T-helper 1 cell (primary cell): ENCODE measurements at regions not wholly inside any gene's neighbourhood (a gene's known extent, or its start where the extent isn't known, plus 50 kb on each side); places are given as distances from the start of the nearest gene placed in this dataset.
"Not testable (repeated sequence)": the region's sequence is repeated elsewhere in the genome, so short reads cannot be mapped to it uniquely, and the experiment has no call there.

ENCODE experiments used
- DNase-seq, 5 donors: peaks; one replicate each; pipeline ENCODE4 v3.0.0-alpha.2; 2012 to 2020

DNA sequence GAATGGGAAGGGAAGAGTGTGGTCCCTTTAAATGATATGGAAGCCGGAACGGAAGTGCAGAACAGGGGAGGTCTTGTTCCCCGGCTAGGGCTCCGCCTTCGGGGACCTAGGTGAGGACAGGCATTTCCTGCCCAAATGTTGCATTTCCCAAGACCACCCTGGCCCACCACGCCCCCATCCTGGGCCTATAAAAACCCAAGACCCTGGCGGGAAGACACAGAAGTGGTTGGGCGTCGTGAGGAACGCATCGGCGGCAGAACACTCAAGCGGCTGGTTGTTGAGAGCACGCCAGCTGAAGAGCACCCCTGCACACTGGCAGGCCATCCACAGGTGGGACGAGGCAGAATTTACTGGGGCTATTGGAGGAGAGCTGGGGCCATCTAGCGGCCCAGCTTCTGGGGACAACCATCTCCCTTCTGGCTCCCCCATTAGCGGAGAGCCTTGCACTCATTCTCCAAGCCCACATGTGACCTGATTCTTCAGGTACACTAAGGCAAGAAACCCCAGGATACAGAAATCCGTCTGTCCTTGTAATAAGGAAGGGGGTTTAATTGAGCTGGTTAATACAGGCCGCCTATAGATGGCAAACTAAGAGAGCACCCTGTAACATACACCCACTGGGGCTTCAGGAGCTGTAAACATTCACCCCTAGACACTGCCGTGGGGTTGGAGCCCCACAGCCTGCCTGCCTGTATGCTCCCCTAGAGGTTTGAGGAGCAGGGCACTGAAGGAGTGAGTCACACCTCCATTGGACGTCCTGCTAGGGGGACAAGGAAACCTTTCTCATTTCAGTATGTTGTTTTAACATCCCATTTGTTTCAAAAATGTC lies 1327.9 kb downstream of the BRINP3 start:
- DNase-seq: no peak

- DNase-seq: no peak
These were observed 1327.0 kb downstream of the BRINP3 start for GRCh38 chr1:189150624-189151023.

GRCh38 chr1:189151361-189151760 lies 1326.3 kb downstream of the BRINP3 start:
- DNase-seq: no peak

GRCh38 chr1:189152685-189153084 lies 1325.0 kb downstream of the BRINP3 start:
- DNase-seq: no peak

DNA sequence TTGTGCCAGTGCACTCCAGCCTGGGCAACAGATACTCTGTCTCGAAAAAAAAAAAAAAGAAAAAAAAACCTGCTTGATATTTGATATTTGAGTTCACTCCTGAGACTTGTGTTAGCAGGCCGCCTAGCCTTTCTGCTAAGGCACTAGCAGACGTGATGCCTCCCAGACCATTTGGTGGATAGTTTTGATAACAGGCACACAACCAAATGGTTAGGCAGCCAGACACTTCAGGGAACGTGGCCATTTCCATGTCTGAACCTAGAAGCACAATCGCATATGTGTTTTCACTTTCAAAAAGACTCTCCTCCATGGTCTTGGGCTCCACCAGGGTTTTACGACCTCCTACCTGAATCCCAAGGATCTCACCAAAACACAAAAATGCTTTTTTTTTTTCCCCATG lies 1319.5 kb downstream of the BRINP3 start:
- DNase-seq: no peak

DNA sequence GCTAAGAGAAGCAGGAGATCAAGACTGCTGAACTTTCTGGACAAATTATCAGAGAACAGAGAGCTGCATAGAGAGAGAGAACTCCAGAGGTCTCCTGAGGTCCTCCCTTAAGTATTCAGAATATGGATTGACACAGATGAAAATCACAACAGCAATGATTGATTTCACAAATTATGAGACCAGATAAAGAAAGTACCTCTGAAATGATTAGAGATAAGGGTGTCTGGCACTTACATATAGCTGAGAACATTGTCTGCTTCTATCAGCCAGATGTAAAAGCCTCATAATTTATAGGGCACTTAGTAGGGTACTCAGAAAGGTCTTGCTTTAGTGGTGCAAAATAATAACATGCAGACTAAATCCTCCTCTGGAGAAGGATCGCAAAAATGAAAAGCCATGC lies 1301.8 kb downstream of the BRINP3 start:
- no peak for DNase-seq

DNA sequence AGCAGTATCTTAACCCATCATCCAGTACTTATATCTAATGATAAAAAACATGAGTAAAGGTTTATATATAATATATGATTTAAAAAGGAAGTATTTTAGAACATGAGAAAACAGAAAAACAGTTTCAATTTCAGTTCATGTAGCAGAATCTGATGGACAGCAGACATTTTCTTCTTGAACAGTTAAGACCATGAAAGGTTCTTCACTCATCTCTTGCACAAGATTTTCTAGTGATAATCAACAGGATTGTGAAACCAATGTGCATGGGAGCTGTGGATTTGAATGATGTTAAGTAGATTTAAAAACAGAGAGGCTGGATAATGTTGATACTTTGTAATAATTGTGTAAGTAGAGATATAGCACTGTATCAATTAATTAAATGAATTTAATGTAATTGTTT lies 1297.6 kb downstream of the BRINP3 start:
- DNase-seq: no peak

DNA sequence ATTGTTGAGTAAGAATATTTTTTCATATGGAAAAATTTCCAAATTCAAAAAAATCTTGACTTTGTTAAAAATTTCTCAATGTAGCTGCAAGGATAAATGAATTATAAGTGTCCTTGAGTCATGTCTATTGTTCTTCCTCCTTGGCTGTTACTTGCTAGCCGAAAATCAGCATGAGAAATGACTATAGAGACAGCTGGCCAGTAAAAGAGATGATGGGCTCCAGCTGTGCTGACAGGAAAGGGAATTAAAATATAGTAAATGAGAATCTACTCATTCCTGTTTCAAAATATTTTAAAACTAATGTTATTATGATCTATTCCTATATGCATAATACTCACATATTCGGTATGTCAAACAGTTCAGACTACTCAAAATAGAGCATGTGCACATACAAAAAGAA lies 1292.6 kb downstream of the BRINP3 start:
- DNase-seq: no peak

DNA sequence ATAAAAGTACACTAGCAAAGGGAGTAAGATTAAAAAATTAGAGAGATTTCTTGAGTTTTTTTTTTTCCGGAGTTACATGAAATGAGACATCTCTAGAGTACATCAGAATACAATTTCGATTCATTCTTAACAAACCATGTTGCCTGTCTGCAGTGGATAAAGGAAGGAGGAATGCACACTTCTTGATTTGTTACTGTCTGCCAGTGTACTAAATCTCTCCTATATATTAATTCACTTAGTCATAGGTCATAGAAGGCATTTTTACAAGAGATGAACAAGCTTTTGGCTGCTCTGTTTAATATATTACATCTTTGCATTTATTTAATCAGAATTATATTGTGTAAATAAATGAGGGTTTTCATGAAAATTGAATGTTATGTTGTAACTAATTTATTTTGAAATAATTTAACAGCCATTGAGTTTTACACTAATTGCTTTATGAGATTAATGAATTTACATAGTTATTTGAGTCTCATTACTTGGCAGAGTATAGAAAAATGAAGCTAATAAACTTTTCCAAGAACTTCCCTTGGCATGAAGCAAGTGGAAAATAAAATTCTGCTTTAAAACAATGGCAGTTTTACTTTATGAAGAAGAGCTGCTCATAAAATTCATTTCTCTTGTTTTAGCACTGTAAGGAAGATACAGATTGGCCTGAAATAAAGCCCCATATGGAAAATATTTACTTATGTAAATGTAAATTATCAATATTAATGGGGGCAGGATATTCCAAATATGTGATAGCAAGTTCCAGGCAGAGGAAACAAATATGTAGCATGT lies 1284.7 kb downstream of the BRINP3 start:
- no peak for DNase-seq

DNA sequence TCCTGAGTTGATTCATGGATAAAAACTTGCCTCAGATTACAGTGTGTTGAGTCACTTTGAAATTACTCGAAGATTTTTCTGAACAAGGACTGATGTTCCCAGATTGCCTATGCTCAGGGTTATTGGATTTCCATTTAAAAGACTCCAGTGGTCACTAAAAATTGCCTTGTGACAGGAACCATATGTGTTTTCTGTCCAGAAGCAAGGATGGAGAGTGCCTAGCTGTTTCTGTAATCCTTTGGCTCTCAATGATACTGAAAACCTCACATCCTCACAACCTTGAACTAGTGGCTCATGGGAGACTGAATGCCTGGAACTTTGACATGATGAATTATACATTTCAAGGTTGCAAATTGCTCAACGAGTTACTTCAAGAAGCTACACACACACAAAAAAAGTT lies 1271.8 kb downstream of the BRINP3 start:
- no peak for DNase-seq

DNA sequence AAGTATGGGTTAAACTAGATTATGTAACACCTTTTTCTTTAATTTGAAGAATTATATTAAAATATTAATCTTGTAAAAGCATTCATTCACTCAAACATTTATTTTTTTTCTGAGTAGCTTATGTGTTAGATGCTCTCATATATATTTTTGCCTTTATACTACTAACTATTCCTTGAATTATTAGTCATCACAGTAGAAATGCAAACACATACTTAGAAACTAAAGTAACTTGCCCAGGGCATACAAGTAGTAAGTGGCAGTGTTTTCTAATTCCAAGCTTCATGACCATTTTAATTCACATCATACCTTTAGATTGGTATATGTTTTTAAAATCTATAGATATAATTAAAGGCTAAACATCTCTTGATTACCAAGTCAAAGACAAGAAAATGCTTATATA lies 1271.0 kb downstream of the BRINP3 start:
- DNase-seq: no peak

- DNase-seq: no peak
These were observed 1265.9 kb downstream of the BRINP3 start for GRCh38 chr1:189211742-189212141.

DNA sequence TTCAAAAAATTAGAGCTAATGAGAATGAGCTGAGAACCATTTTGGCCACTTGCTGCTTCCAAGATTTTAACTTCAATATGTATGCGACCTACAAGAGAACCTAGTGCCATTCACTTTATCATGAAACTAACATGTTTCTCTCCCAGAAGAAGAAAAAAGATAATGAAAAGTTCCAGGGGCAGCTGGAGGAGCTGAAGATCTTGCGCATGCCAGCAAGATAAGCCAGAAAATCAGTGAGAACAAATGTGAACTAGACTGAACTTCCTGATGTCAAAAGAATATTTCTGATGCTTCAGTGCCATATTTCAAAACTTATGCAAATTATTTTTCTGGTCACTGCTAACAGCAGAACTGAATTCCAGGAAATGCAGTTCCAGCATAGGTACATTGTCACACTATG lies 1265.1 kb downstream of the BRINP3 start:
- DNase-seq: no peak

GRCh38 chr1:189216886-189217285 lies 1260.8 kb downstream of the BRINP3 start:
- no peak for DNase-seq

- no peak for DNase-seq
These were observed 1260.0 kb downstream of the BRINP3 start for GRCh38 chr1:189217646-189218045.

DNA sequence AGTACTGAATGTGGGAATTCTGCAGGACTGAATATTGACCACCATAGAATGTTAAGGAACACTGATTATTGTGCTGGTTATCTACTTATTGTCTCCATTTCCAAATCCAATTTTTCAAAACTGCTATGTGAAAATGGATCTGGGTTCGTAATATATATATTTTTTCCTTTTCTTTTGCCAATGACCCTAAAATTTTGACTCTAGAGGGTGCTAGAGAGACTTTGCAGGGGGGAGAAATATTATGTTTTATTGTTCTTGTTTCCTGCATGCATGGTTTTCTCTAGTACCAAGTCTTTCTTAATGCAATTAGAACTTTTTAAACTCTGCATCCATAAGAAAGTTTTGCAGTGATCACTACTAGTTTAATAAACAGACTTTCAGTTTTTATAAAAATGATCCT lies 1256.9 kb downstream of the BRINP3 start:
- DNase-seq: no peak

DNA sequence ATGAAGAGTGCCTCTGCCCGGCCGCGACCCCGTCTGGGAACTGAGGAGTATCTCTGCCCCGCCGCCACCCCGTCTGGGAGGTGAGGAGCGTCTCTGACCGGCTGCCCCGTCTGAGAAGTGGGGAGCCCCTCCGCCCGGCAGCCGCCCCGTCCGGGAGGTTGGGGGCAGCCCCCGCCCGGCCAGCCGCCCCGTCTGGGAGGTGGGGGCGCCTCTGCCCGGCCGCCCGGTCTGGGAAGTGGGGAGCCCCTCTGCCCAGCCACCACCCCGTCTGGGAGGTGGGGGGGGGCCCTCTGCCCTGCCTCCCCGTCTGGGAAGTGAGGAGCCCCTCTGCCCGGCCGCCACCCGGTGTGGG lies 1251.9 kb downstream of the BRINP3 start:
- DNase-seq: not testable (repeated sequence)

DNA sequence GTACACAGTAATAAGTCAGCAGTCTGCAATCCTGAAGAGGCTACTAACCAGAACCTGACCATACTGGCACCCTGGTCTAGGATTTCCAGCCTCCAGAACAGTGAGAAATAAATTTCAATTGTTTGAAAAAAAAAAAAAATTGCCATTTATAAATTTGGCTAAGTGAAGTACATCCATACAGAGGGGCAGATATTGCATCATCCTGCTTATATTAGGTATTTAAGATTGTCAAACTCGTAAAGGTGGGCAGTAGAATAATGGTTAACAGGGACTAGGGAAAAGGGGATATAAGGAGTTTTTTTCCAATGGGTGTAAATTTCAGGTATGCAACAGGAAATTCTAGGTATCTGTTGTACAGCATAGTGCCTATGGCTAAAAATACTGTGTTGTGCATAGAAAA lies 1250.9 kb downstream of the BRINP3 start:
- no peak for DNase-seq

- DNase-seq: no peak
These were observed 1240.7 kb downstream of the BRINP3 start for GRCh38 chr1:189237008-189237407.

GRCh38 chr1:189253601-189254350 lies 1223.9 kb downstream of the BRINP3 start:
- DNase-seq: no peak

GRCh38 chr1:189261128-189261527 lies 1216.5 kb downstream of the BRINP3 start:
- not testable (repeated sequence) for DNase-seq

DNA sequence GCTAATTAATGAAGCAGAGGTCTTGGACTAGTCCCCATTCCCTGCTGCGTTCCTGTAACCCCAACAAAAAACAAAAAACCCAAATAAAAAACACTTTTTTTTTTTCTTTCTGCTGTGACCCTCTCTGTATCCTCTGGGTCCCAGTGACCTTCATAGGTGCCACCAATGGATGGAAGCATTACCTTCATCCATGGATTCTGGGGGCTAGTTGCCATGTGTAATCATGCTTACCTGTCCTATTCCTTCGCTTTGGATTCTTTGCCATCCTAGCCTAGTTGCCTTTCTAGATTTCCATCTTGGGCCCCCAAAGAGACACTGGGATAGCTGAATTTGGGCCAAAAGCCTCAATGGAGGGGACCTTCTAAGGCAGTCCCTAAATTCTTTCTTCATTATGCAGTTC lies 1208.7 kb downstream of the BRINP3 start:
- DNase-seq: no peak

DNA sequence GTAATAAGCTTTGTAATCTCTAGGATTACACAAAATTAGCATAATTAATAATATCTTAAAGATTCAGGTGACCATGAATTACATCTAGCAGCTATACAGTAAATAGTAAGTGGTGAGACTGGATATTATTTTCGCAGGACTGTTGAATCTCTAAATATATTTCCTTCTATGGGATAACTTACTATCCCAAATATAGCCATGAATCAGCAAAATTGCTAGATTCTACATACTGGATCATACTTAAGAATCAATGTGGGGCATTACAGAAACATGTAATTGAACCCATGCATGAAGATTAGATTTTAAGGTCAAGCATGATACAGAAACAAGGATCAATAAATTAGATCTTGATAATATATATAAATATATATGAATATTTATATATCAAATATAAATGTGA lies 1203.4 kb downstream of the BRINP3 start:
- DNase-seq: no peak

GRCh38 chr1:189275796-189276195 lies 1201.9 kb downstream of the BRINP3 start:
- DNase-seq: no peak
